Femur (tissue), 1 donor: ENCODE measurements at regions not wholly inside any gene's neighbourhood (a gene's known extent, or its start where the extent isn't known, plus 50 kb on each side); places are given as distances from the start of the nearest gene placed in this dataset.
"Not testable (repeated sequence)": the region's sequence is repeated elsewhere in the genome, so short reads cannot be mapped to it uniquely, and the experiment has no call there.

Experiments used
- DNase-seq: peaks from one replicate; pipeline ENCODE4 v3.0.0-alpha.2; 2017

DNA sequence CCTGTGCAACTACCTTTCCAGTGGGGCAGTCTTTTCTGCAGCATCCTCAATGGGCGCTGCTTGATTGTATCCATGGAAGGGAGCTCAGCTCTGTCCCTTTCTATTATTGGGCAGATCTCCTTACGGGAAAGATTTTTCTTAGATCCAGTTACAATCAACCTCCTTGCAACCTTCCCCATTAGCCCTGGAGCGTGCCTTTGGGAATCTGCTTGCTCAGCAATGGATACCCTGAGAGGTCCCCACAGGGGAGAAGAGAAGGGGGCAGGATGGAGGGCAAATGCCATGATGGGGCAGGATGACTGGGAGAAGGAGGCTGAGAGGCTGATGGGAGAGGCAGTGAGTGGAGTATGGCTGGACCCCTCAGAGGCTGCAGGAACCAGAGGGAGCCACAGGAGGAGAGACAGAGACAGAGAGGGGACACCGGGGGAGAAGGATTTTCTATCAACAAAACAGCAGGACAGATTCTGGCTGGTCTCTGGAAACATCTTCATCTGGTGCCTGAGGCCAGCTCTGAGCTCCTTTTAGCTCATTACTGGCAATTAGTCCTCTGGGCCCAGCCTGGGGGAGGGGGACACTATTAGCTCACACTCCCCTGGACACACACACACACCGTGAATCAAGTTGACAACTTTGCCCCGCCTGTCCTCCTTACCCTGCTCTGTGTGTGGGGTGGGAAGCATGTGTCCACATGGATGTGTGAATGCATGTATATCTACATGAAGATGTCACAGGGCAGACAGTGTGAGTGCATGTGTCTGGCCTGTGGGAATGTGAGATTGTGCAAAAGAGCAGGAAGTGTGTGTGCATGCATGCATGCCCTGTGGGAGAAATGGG, 80.8 kb upstream of the PAX2 start:
- no peak for DNase-seq

- not testable (repeated sequence) for DNase-seq
These were observed 78.7 kb upstream of the PAX2 start for GRCh38 chr10:100666634-100667033.

GRCh38 chr10:100669616-100670015, 75.8 kb upstream of the PAX2 start:
- DNase-seq, result no peak

GRCh38 chr10:100670368-100670767, 75.0 kb upstream of the PAX2 start:
- no peak for DNase-seq

DNA sequence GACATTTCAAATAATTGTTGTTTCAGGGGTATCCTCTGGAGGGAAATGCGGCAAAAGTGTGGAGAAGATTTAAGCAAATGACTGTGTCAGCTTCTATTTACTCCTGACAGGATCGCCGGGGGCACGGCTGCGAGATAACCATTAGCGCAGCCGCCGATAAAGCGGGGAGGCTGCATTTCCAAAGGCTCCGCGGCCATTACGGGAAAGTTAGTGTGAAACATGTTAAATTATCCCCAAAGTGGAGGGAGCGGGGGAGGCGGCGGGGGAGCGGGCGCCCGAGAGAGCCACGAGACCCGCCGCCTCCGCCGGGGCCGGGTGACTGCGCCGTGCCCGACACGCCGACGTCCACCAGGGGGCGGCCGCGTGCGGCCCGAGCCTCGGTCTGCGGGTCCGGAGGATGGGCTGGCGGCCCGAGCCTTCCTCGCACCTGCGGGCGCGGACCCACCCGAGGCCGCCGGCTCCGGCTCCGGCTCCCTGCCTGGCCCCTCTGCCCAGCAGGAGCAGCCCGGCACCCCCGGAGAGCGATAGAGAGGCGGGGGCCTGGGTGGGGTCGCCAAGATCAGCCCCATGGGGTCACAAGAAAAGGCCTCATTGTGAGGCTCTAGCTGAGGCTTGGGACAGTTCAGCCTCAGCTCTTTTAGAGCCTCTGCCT, 74.4 kb upstream of the PAX2 start:
- DNase-seq, result no peak

DNA sequence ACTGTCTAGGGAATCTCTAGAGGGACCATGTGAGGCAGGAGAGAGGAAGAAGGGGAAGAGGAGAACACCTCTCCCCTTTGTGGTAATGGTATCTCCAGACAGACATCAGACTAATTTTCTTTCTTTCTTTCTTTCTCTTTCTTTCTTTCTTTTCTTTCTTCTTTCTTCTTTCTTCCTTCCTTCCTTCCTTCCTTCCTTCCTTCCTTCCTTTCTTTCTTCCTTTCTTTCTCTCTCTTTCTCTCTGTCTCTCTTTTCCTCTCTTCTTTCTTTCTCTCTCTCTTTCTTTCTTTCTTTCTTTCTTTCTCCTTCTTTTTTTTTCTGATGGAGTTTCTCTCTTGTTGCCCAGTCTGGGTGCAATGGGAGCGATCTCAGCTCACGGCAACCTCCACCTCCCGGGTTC, 73.2 kb upstream of the PAX2 start:
- DNase-seq, result no peak

DNA sequence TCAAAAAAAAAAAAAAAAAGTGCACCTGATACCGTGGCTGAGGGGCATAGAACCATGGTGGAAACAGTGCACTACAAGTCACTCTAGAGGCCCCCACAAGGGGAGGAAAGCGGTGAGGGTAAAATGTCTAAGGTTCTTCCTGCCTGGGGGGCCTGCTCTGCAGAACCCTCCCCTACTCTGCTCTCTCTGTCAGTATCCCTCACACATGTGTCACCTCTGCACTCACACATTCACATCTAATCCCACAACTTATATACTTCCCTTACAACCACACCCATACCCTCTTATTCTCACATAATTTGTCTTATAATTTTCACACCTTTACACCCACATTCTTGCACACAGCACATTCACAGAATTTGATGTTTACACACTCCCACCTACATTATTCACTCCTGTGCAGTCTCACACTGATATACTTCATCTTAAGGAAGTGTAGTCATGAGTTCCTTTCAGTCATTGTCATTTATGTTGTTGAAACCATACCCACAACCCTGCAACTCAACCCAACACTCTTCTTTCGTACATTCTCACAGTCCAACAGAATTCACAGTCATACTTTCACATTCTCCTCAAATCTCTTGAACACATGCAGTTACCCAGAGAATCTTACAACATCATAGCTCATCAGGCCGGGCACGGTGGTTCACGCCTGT, 68.0 kb upstream of the PAX2 start:
- DNase-seq, result no peak

DNA sequence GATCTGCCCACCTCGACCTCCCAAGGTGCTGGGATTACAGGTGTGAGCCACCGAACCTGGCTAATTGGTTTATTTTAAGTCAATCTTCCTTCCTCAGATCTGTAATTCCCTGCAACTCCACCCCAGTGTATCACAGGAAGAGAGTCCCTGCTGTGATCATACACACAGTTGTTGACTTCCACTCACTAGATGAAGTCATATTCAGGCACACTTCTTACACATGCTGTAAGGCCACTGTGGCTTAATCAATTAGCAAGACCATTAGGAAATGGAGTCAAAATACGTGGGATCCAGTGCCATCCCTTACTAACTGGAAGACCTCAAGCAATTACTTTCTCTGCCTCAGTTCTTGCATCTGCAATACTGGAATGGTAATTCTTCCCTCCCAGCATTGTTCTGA, 66.1 kb upstream of the PAX2 start:
- DNase-seq, result no peak

DNA sequence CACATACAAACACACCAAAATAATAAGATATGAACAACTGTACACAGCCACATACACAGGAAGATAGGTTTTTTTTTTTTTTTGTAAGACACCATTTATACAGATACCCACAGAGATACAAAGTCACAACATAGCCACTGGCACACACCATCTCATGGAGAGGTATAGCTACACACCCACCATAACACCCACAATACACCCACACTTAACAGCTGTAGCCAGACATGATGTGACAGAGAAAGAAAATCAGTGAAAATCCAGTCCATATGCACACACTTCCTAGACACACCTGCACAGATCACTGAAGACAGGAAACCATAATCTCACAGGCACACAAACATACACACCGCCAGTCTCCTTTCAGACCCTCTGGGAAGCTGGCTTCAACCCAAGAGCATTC, 62.4 kb upstream of the PAX2 start:
- no peak for DNase-seq

DNA sequence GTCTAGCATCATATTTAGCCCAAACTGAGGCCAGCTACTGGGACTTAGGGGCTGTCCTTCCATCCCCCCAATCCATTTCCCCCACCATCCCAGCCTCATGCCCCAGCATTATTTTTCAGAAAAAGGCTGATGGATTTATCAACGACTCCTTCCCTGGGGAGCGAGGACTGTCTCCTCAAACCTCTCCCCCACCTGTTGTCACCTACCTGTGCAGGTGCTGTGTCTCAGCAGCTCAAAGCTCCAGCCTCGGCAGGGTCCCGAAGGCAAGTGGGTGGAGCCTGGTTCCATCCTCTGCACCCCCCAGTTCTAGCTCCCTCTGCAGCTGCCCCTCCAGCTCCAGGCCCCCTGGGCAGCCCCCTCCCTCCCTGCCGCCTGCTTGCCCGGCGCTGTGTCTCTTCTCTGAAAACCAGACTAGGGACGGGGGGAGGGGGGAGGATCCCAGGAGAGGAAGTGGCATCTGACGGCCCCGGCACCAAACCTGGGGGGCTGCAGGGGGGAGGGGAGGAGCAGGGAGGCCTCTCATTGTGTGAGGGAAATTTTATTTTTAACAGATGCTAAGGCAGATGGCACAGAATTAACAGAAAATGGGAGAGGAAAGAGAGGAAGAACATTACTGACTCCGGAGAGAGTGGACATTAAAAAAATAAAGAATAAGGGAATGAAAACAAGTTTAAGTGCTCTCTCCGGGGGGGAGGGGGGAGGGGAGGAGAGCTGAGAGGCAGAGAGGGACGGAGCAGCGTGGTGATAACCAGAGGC, 61.7 kb upstream of the PAX2 start:
- no peak for DNase-seq

- no peak for DNase-seq
These were observed 60.6 kb upstream of the PAX2 start for GRCh38 chr10:100684688-100685235.

- DNase-seq, result no peak
These were observed 60.1 kb upstream of the PAX2 start for GRCh38 chr10:100685331-100685730.

- DNase-seq, result no peak
These were observed 58.0 kb upstream of the PAX2 start for GRCh38 chr10:100687143-100688003.

GRCh38 chr10:100688201-100688600, 57.2 kb upstream of the PAX2 start:
- DNase-seq, result no peak

DNA sequence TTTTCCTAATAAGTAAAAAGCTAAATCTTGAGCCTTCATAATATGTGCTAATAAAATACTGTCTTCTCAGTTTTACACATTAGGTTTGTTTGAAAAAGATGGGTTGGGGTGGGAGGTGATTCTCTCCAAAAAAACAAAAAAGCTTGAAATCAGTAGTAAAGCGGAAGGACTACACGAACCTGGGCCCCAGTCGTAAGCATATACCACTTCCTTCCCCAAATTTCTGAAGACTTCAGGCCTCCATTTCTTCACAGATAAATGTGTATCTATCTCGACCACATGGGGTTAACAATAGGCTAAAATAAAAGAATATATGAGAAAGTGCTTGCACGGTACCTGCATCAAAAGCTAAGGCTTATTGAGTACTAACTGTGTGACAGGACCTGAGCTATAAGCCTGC, 51.6 kb upstream of the PAX2 start:
- DNase-seq, result no peak
